H4 (cell line): ENCODE measurements at regions not wholly inside any gene's neighbourhood (a gene's known extent, or its start where the extent isn't known, plus 50 kb on each side); places are given as distances from the start of the nearest gene placed in this dataset.
"Not testable (repeated sequence)": the region's sequence is repeated elsewhere in the genome, so short reads cannot be mapped to it uniquely, and the experiment has no call there.

Source experiments
- DNase-seq: peaks from one replicate; pipeline ENCODE4 v3.0.0-alpha.2; 2015; ENCODE audit warnings: low spot score

- no peak for DNase-seq
Measured at GRCh38 chr7:23887660-23888059, 177.6 kb downstream of the STK31 start.

GRCh38 chr7:23888958-23889357 is 178.9 kb downstream of the STK31 start:
- DNase-seq = no peak

- no peak for DNase-seq
Measured at GRCh38 chr7:23889566-23889965, 179.5 kb downstream of the STK31 start.

- DNase-seq = no peak
Measured at GRCh38 chr7:23892019-23892418, 182.0 kb downstream of the STK31 start.

- DNase-seq = peak; percentile 79
Measured at GRCh38 chr7:23893176-23893941, 183.3 kb downstream of the STK31 start.

- peak; percentile 86 for DNase-seq
Measured at GRCh38 chr7:23893942-23894891, 184.2 kb downstream of the STK31 start.

GRCh38 chr7:23894892-23895569 is 185.0 kb downstream of the STK31 start:
- DNase-seq = no peak

- peak; percentile 59 for DNase-seq
Measured at GRCh38 chr7:23895666-23896096, 185.7 kb downstream of the STK31 start.

GRCh38 chr7:23898619-23899018 is 188.6 kb downstream of the STK31 start:
- DNase-seq = no peak

GRCh38 chr7:23904901-23905300 is 194.9 kb downstream of the STK31 start:
- not testable (repeated sequence) for DNase-seq

- no peak for DNase-seq
Measured at GRCh38 chr7:23907012-23907411, 197.0 kb downstream of the STK31 start.

GRCh38 chr7:23909426-23909825 is 199.4 kb downstream of the STK31 start:
- DNase-seq = no peak

GRCh38 chr7:23912065-23912464 is 202.0 kb downstream of the STK31 start:
- no peak for DNase-seq

- no peak for DNase-seq
Measured at GRCh38 chr7:23913016-23913415, 203.0 kb downstream of the STK31 start.

- DNase-seq = no peak
Measured at GRCh38 chr7:23915236-23915635, 205.2 kb downstream of the STK31 start.

- no peak for DNase-seq
Measured at GRCh38 chr7:23918286-23918685, 208.3 kb downstream of the STK31 start.

GRCh38 chr7:23918856-23919255 is 208.8 kb downstream of the STK31 start:
- DNase-seq = peak; percentile 63

GRCh38 chr7:23925088-23925487 is 215.1 kb downstream of the STK31 start:
- no peak for DNase-seq

GRCh38 chr7:23927709-23928417 is 217.8 kb downstream of the STK31 start:
- DNase-seq = no peak

- DNase-seq = no peak
Measured at GRCh38 chr7:23928418-23928775, 218.4 kb downstream of the STK31 start.

- no peak for DNase-seq
Measured at GRCh38 chr7:23930312-23930711, 220.3 kb downstream of the STK31 start.

GRCh38 chr7:23931633-23932032 is 221.6 kb downstream of the STK31 start:
- no peak for DNase-seq
